ENCODE measurements at regions not wholly inside any gene's neighbourhood (a gene's known extent, or its start where the extent isn't known, plus 50 kb on each side); places are given as distances from the start of the nearest gene placed in this dataset.

DNA sequence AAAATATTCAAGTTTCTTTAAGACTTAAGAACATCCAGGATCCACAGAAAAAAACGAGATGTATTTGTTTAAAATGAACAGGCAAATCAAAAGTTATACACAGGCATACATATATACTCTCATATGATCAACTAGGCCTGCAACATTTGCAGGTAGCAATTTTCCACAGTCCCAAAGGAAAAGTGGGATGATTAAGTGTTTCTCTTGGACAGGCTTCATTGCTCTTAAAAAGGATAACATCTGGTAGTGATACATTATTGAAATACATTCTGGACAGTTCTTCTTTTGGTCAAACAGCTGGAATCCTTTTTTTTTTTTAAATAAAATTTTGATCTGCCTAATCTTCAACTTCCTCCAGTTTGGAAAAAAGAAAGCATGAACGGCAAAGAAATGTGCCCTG, 114.8 kb upstream of the TDRD3 start:
- in situ Hi-C loops (cut with MboI; ENCODE audit: low pct_unique_long_range_greater_than_20kb, low sequenced_read_pairs, unreplicated experiment), result no loop called here
- DNase-seq (ENCODE audit: low spot score), result no peak
- TF ChIP-seq, protein P1, sequence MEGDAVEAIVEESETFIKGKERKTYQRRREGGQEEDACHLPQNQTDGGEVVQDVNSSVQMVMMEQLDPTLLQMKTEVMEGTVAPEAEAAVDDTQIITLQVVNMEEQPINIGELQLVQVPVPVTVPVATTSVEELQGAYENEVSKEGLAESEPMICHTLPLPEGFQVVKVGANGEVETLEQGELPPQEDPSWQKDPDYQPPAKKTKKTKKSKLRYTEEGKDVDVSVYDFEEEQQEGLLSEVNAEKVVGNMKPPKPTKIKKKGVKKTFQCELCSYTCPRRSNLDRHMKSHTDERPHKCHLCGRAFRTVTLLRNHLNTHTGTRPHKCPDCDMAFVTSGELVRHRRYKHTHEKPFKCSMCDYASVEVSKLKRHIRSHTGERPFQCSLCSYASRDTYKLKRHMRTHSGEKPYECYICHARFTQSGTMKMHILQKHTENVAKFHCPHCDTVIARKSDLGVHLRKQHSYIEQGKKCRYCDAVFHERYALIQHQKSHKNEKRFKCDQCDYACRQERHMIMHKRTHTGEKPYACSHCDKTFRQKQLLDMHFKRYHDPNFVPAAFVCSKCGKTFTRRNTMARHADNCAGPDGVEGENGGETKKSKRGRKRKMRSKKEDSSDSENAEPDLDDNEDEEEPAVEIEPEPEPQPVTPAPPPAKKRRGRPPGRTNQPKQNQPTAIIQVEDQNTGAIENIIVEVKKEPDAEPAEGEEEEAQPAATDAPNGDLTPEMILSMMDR (IDR thresholded peaks at IDR 0.05; ENCODE audit: extremely low read depth, insufficient read depth, missing control alignments), result no peak

DNA sequence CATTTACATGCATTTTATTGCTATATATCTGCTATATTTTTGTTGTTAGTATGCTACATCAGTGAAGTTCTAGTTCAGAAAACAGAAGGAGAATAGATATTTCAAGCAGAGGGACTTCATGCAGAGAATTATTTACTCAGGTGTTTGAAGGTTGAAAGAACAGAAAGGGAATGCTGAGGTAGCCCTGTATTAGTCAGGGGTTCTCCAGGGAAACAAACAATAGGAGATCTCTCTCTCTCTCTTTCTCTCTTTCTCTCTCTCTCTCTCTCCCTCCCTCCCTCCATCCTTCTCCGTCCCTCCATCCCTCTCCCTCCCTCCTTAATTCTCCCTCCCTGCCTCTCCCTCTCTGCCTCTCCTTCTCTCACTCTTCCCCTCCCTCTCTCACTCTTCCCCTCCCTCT, 114.3 kb upstream of the TDRD3 start:
- no peak for DNase-seq (ENCODE audit: low spot score)
- in situ Hi-C loops (cut with MboI; ENCODE audit: low pct_unique_long_range_greater_than_20kb, low sequenced_read_pairs, unreplicated experiment), result no loop called here

DNA sequence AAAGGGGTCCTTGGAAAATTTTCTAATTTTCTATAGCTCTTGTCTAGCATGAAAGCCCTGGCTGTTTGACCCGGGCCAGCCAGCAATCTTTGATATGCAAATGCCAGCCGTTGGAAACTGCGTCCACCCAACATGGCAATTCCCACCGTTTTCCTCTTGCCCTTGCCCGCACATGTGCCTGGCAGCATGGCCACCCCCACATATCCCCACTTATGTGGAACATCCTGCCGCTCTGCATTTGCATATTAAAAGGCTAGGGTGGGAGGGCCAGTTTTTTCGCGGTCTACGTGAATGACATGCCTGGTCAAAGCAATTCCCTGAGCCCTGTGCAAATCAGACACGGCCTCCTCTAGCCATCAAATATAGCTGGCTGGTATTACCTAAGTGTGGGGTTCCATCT, 110.3 kb upstream of the TDRD3 start:
- TF ChIP-seq, protein P1 (IDR thresholded peaks at IDR 0.05; ENCODE audit: extremely low read depth, insufficient read depth, missing control alignments), result no peak
- in situ Hi-C loops (cut with MboI; ENCODE audit: low pct_unique_long_range_greater_than_20kb, low sequenced_read_pairs, unreplicated experiment), result no loop called here

More for the DNA sequence above, 114.3 kb upstream of the TDRD3 start:
- TF ChIP-seq, protein P1 (IDR thresholded peaks at IDR 0.05; ENCODE audit: extremely low read depth, insufficient read depth, missing control alignments), result no peak

DNA sequence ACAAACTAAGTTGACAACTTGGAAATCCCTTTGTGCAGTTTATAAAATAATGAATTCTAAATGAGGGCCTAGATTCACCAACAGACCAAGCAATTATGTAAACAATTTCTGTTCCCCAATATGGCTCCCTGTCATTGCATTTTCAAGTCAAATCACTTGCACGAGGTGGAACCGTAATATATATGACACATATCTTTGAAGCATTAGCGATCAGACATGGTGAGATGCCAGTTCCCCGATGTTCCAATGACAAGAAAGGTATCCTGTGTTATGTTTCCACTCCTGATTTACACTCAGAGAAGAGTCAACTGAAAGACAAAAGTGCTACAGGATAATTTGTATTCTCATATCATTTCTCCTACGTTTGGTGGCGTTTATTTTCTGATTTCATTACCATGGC, 108.5 kb upstream of the TDRD3 start:
- TF ChIP-seq, protein P1 (IDR thresholded peaks at IDR 0.05; ENCODE audit: extremely low read depth, insufficient read depth, missing control alignments), result no peak
- DNase-seq (ENCODE audit: low spot score), result no peak
- in situ Hi-C loops (cut with MboI; ENCODE audit: low pct_unique_long_range_greater_than_20kb, low sequenced_read_pairs, unreplicated experiment), result no loop called here

More for the DNA sequence above, 110.3 kb upstream of the TDRD3 start:
- DNase-seq (ENCODE audit: low spot score), result no peak

DNA sequence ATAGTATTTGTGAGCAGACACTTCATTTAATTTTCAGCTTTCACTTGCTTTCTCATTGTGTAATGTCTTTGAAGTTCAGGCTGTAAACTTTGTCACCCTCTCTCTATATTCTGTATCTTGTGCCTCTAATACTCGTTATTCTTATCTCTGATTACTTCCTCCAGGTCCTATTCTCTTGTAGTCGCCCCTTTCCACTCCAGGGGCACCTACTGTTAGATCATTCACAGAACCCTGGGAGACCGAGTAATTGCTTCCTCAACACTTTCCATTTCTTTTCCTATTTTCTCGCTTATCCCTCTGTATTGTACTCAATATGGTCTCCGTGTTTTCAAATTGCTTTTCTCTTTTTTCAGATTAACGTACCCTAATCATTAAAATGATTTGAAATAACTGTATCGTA, 93.9 kb upstream of the TDRD3 start:
- in situ Hi-C loops (cut with MboI; ENCODE audit: low pct_unique_long_range_greater_than_20kb, low sequenced_read_pairs, unreplicated experiment), result no loop called here
- TF ChIP-seq, protein P1 (IDR thresholded peaks at IDR 0.05; ENCODE audit: extremely low read depth, insufficient read depth, missing control alignments), result no peak
- DNase-seq (ENCODE audit: low spot score), result no peak

DNA sequence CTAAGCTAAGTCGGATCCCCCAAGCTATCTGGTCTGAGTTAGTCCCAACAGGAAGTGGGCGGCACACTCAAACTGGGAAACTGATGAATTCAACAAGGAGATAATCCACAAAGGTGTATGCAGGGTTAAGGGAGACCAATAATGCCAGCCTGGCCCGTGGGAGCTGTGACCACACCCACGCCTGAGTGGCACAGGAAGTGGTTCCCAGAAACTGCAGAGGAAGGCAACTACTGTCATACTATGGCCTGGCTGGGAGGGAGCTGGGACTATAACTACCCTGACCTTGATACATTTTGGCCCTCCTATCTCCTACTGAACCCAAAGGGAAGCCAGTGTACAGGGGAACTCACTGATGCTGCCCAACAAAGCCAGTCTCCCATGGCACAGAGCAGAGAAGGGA, 85.5 kb upstream of the TDRD3 start:
- no peak for DNase-seq (ENCODE audit: low spot score)
- TF ChIP-seq, protein P1 (IDR thresholded peaks at IDR 0.05; ENCODE audit: extremely low read depth, insufficient read depth, missing control alignments), result no peak
- in situ Hi-C loops (cut with MboI; ENCODE audit: low pct_unique_long_range_greater_than_20kb, low sequenced_read_pairs, unreplicated experiment), result no loop called here

Data from GM13977 (cell line).